ENCODE measurements at regions not wholly inside any gene's neighbourhood (a gene's known extent, or its start where the extent isn't known, plus 50 kb on each side); places are given as distances from the start of the nearest gene placed in this dataset.

DNA sequence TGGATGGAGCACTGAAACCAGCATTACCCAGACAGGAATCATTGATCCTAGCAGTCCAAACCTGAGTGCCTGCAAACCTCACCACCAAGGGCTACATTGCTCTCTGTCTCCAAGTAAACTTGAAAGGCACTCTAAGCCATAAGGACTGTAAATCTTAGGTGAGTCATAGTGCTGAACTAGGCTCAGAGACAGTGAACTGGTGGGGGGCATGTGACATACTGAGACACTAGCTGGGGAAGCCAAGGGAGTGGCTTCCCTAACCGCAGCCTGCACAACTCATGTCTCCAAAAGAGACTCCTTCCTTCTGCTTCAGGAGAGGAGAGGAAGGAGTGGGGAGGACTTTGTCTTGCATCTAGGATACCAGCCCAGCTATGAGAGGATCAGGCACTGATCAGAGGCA lies 235.5 kb upstream of the ACTRT1 start:
- intact Hi-C loops (cut with DNase I; ENCODE audit: low total_unique reads), result no loop called here
- no peaks in the 10 kb centered on the region for H3K4me1 ChIP-seq
- no peak for DNase-seq

DNA sequence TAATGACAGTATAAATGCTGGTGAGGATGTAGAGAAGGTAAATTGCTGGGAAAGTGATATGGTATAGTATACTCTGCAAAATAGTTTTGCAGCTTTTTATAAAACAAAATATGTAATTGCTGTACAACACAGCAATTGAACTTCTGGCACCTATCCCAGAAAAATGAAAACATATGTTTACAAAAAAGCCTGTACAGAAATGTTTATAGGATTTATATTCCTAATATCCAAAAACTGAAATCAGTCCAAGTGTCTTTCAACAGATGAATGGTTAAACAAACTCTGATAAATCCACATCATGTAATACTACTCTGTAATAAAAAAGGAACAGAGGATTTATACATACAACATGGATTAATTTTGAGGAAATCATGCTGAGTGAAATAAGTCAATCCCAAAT lies 198.4 kb upstream of the ACTRT1 start:
- H3K4me1 ChIP-seq, result no peaks in the 10 kb centered on the region
- TF ChIP-seq EP300 (IDR thresholded peaks at IDR 0.05), result no peak
- TF ChIP-seq, protein P1, sequence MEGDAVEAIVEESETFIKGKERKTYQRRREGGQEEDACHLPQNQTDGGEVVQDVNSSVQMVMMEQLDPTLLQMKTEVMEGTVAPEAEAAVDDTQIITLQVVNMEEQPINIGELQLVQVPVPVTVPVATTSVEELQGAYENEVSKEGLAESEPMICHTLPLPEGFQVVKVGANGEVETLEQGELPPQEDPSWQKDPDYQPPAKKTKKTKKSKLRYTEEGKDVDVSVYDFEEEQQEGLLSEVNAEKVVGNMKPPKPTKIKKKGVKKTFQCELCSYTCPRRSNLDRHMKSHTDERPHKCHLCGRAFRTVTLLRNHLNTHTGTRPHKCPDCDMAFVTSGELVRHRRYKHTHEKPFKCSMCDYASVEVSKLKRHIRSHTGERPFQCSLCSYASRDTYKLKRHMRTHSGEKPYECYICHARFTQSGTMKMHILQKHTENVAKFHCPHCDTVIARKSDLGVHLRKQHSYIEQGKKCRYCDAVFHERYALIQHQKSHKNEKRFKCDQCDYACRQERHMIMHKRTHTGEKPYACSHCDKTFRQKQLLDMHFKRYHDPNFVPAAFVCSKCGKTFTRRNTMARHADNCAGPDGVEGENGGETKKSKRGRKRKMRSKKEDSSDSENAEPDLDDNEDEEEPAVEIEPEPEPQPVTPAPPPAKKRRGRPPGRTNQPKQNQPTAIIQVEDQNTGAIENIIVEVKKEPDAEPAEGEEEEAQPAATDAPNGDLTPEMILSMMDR (IDR thresholded peaks at IDR 0.05), result no peak
- no peak for TF ChIP-seq POLR2A (IDR thresholded peaks at IDR 0.05)
- TF ChIP-seq POLR2AphosphoS5 (IDR thresholded peaks at IDR 0.05), result no peak
- no peak overlapping the region for H3K27ac ChIP-seq
- no peaks in the 10 kb centered on the region for H3K36me3 ChIP-seq
- H3K9me3 ChIP-seq, result peaks cover 0 to 3% (median 2%) of the 10 kb centered on the region in 4 donors
- no peaks in the 10 kb centered on the region for H3K27me3 ChIP-seq
- intact Hi-C loops (cut with DNase I; ENCODE audit: low total_unique reads), result no loop called here
- no peak overlapping the region for H3K4me3 ChIP-seq
- DNase-seq, result no peak

More for the DNA sequence above, 235.5 kb upstream of the ACTRT1 start:
- WGBS, 5 donors, result 83 to 94% (median 90%) methylated on average over 1 of the region's 1 CpG; no CpG with 5 or more reads in 2 of the 5 donors
- Histone ChIP-seq H3K36me3 (no peaks in the 10 kb centered on the region), H3K27ac (no peak overlapping the region), H3K4me3 (no peak overlapping the region), H3K27me3 (no peaks in the 10 kb centered on the region), H3K9me3 (peaks cover 0 to 8% (median 0%) of the 10 kb centered on the region in 4 donors)
- TF ChIP-seq EP300 (IDR thresholded peaks at IDR 0.05) (no peak), POLR2A (IDR thresholded peaks at IDR 0.05) (no peak), POLR2AphosphoS5 (IDR thresholded peaks at IDR 0.05) (no peak)
- TF ChIP-seq, protein P1 (IDR thresholded peaks at IDR 0.05), result no peak

DNA sequence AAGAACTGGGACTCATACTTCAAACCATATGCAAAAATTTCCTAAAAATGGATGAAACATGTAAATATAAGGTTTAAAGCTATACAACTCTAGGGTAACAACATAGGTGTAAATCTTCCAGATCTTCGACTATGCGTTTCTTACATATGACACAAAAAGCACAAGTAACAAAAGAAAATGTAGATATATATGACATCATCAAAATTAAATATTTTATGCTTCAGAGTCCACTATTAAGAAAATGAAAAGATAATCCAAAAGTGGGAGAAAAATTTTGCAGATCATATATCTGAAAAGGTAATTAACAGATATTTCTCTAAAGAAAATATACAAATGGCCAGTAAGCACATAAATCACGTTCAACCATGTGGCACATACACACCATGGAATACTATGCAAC lies 164.2 kb upstream of the ACTRT1 start:
- WGBS, 5 donors, result 70 to 89% (median 80%) methylated on average over 3 of the region's 3 CpGs
- TF ChIP-seq, protein P1 (IDR thresholded peaks at IDR 0.05), result no peak
- no peak for TF ChIP-seq POLR2A (IDR thresholded peaks at IDR 0.05)
- no peak for TF ChIP-seq POLR2AphosphoS5 (IDR thresholded peaks at IDR 0.05)
- no peak for TF ChIP-seq EP300 (IDR thresholded peaks at IDR 0.05)
- intact Hi-C loops (cut with DNase I; ENCODE audit: low total_unique reads), result no loop called here
- no peaks in the 10 kb centered on the region for H3K27me3 ChIP-seq
- no peaks in the 10 kb centered on the region for H3K36me3 ChIP-seq
- no peak for DNase-seq
- no peak overlapping the region for H3K4me3 ChIP-seq
- no peak overlapping the region for H3K27ac ChIP-seq
- H3K4me1 ChIP-seq, result no peaks in the 10 kb centered on the region
- peaks cover 0 to 6% (median 0%) of the 10 kb centered on the region in 4 donors for H3K9me3 ChIP-seq

DNA sequence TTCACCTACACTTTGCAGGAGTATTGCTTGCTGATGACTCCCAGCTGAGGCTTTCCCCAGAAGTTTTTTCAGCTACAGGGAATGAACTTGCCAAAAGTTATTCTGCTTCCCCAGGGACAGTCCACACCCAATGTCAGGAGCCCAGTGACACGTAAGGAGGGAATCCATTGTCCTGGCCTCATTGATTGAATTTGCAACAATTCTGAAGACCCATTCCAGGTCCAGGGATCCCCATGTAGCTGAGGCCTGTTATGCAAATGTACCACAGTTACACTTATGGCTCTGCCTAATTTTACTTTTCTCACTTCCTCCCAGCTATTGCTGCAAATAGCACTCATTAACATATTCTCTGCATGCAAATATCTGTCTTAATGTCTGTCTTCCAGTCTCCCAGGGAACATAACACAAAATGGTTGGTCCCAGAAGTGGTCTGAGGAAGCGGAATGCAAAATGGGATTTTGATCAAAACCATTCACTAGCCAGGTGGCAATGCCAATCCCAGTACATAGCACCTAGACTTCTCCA lies 113.7 kb upstream of the ACTRT1 start:
- peaks cover 0 to under 1% (median 0%) of the 10 kb centered on the region in 4 donors for H3K9me3 ChIP-seq
- no peak overlapping the region for H3K27ac ChIP-seq
- intact Hi-C loops (cut with DNase I; ENCODE audit: low total_unique reads), result no loop called here
- no peak for DNase-seq
- TF ChIP-seq POLR2A (IDR thresholded peaks at IDR 0.05) (no peak), POLR2AphosphoS5 (IDR thresholded peaks at IDR 0.05) (no peak), EP300 (IDR thresholded peaks at IDR 0.05) (no peak)
- 60 to 92% (median 79%) methylated on average over 2 of the region's 2 CpGs for WGBS, 5 donors
- H3K4me3 ChIP-seq, result no peak overlapping the region
- H3K36me3 ChIP-seq, result no peaks in the 10 kb centered on the region
- no peaks in the 10 kb centered on the region for H3K27me3 ChIP-seq
- H3K4me1 ChIP-seq, result no peaks in the 10 kb centered on the region

DNA sequence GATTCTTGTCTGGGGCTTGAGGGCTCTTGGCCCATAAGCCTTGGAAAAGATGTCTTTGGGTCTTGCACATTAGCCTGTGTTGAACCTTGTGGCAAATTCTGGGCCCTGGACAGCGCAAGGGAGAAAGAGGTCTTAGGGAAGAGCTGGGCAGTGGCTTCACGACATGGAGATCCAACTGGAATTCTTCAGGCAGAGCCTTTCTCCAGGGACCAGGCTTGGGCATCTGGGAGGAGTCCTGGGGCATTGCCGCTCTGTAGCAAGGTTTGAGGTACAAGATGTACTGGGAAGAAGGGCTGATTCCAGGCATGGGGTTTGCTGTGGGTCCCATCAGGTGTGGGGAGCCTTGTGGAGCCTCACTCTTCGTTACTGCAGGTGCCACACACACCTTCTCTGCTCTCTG lies 104.0 kb upstream of the ACTRT1 start:
- Histone ChIP-seq H3K36me3 (no peaks in the 10 kb centered on the region), H3K4me3 (no peak overlapping the region), H3K27ac (no peak overlapping the region), H3K4me1 (no peaks in the 10 kb centered on the region), H3K27me3 (no peaks in the 10 kb centered on the region), H3K9me3 (peaks cover 0 to 16% (median 7%) of the 10 kb centered on the region in 4 donors)
- intact Hi-C loops (cut with DNase I; ENCODE audit: low total_unique reads), result no loop called here
- TF ChIP-seq POLR2AphosphoS5 (IDR thresholded peaks at IDR 0.05), result no peak
- TF ChIP-seq POLR2A (IDR thresholded peaks at IDR 0.05), result no peak
- TF ChIP-seq, protein P1 (IDR thresholded peaks at IDR 0.05), result no peak
- TF ChIP-seq EP300 (IDR thresholded peaks at IDR 0.05), result no peak
- DNase-seq, result no peak
- 58 to 82% (median 80%) methylated on average over 4 of the region's 4 CpGs for WGBS, 5 donors

Measured in stomach (tissue), 8 donors.